Natural killer cell (primary cell): ENCODE measurements at regions not wholly inside any gene's neighbourhood (a gene's known extent, or its start where the extent isn't known, plus 50 kb on each side); places are given as distances from the start of the nearest gene placed in this dataset.

ENCODE experiments used
- ATAC-seq, 3 donors: fragments of 150-1000 bp in 2 of 3; fragments of 200-7000 bp in 1 of 3; cut with Tn5 transposase; 1 replicate in 1 of 3; 2 replicates in 2 of 3; pipeline ENCODE4 v1.10.0; 2021; ENCODE audit warnings: mild to moderate bottlenecking in 2 of 3, moderate library complexity in 2 of 3
- DNase-seq, 2 donors: peaks; one replicate each; pipeline versions ENCODE4 v3.0.0 to v3.0.0-alpha.2; 2013 to 2021; ENCODE audit warnings: mixed read lengths in 1 of 2
- H3K27ac ChIP-seq: one replicate; pipeline ENCODE4 v1.5.1; 2013; ENCODE audit warnings: mild to moderate bottlenecking, low read length
- H3K27me3 ChIP-seq: one replicate; pipeline ENCODE4 v1.6.1; 2013; ENCODE audit warnings: low read length; ENCODE audit not compliant: control insufficient read depth, insufficient read depth
- H3K36me3 ChIP-seq: one replicate; pipeline ENCODE4 v1.6.1; 2013; ENCODE audit warnings: low read length; ENCODE audit not compliant: control insufficient read depth, insufficient read depth
- H3K4me1 ChIP-seq: one replicate; pipeline ENCODE4 v1.6.1; 2013; ENCODE audit warnings: low read length; ENCODE audit not compliant: control insufficient read depth, insufficient read depth
- H3K4me3 ChIP-seq: one replicate; pipeline ENCODE4 v1.5.1; 2013; ENCODE audit warnings: low read length
- H3K9me3 ChIP-seq: one replicate; pipeline ENCODE4 v1.6.1; 2013; ENCODE audit warnings: low read length; ENCODE audit not compliant: control insufficient read depth, insufficient read depth
- H3K27ac Mint-ChIP-seq, 2 donors: one replicate each; pipeline ENCODE4 v1.8.0; 2022; ENCODE audit warnings: mild to moderate bottlenecking in 2 of 2, mixed read lengths in 2 of 2, moderate library complexity in 1 of 2
- H3K27me3 Mint-ChIP-seq, 2 donors: one replicate each; pipeline ENCODE4 v1.8.0; 2022; ENCODE audit warnings: low read depth in 2 of 2, mixed read lengths in 2 of 2
- H3K36me3 Mint-ChIP-seq: one replicate; pipeline ENCODE4 v1.8.0; 2022; ENCODE audit warnings: mixed read lengths
- H3K4me1 Mint-ChIP-seq, 2 donors: one replicate each; pipeline ENCODE4 v1.8.0; 2022; ENCODE audit warnings: mixed read lengths in 2 of 2
- H3K4me3 Mint-ChIP-seq: one replicate; pipeline ENCODE4 v1.8.0; 2022; ENCODE audit warnings: mild to moderate bottlenecking, moderate library complexity, mixed read lengths
- H3K9me3 Mint-ChIP-seq, 2 donors: one replicate each; pipeline ENCODE4 v1.8.0; 2022; ENCODE audit warnings: mixed read lengths in 2 of 2
- WGBS: methylation state at CpG from one replicate; pipeline ENCODE4 v1.1.7; 2013; ENCODE audit warnings: missing lambda C conversion rate; ENCODE audit not compliant: insufficient coverage; 5-methylcytosine and 5-hydroxymethylcytosine counted together
- intact Hi-C: fragments of 100-400 bp; cut with micrococcal nuclease; formaldehyde crosslinking; loops from one replicate; pipeline ENCODE4 v1.14.2; 2022
- TF ChIP-seq, protein P1 (sequence below): fragments of 200-600 bp; IDR thresholded peaks from one replicate; pipeline ENCODE4 v1.8.0; 2022; ENCODE audit warnings: antibody characterized with exemption

DNA sequence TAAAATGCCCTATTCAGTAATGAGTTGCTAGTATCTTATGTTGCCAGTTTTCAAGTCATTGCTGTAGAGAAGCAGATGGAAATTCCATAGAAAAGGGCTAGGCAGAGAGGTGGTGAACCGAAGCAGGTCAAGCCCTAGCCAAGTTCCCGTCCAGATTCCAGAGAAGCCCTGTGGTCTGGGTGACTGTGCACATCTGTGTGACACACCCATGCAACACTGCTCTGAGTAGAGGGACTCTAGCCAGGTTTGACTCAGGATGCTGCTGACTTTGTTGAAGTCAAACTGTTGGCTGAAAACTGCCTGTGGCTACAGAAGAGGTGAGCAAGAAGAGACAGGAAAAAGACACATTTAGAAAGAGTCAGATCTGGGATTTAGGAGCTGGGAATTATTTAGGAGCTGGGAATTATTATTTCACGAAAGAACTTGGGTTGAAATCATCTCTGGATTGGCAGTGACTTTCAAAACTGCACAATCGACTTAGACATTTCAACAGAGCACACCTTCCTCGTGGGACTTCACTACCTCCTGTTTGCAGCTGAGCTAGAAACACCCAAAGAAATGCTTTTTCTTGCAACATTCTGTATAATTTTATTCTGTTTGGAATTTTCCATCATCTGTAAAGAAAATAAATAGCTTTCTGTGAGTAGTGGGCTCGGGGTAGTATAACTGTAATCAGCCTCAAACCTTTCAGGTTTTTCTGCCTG is 149.1 kb upstream of the PRKCQ start:
- intact Hi-C loops = no loop called here
- Histone ChIP-seq H3K4me1 (no peaks in the 10 kb centered on the region), H3K9me3 (no peaks in the 10 kb centered on the region), H3K27me3 (peaks cover 10% of the 10 kb centered on the region), H3K27ac (no peak overlapping the region), H3K36me3 (no peaks in the 10 kb centered on the region), H3K4me3 (no peak overlapping the region)
- Mint-ChIP-seq H3K27me3 (peaks cover 59 to 76% of the 10 kb centered on the region in 2 donors), H3K9me3 (no peaks in the 10 kb centered on the region), H3K4me1 (no peaks in the 10 kb centered on the region), H3K27ac (no peak overlapping the region), H3K36me3 (no peaks in the 10 kb centered on the region), H3K4me3 (no peak overlapping the region)
- DNase-seq (no peak), ATAC-seq (no peak)
- 71% methylated on average over 6 of the region's 6 CpGs for WGBS
- TF ChIP-seq, protein P1, sequence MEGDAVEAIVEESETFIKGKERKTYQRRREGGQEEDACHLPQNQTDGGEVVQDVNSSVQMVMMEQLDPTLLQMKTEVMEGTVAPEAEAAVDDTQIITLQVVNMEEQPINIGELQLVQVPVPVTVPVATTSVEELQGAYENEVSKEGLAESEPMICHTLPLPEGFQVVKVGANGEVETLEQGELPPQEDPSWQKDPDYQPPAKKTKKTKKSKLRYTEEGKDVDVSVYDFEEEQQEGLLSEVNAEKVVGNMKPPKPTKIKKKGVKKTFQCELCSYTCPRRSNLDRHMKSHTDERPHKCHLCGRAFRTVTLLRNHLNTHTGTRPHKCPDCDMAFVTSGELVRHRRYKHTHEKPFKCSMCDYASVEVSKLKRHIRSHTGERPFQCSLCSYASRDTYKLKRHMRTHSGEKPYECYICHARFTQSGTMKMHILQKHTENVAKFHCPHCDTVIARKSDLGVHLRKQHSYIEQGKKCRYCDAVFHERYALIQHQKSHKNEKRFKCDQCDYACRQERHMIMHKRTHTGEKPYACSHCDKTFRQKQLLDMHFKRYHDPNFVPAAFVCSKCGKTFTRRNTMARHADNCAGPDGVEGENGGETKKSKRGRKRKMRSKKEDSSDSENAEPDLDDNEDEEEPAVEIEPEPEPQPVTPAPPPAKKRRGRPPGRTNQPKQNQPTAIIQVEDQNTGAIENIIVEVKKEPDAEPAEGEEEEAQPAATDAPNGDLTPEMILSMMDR = no peak

DNA sequence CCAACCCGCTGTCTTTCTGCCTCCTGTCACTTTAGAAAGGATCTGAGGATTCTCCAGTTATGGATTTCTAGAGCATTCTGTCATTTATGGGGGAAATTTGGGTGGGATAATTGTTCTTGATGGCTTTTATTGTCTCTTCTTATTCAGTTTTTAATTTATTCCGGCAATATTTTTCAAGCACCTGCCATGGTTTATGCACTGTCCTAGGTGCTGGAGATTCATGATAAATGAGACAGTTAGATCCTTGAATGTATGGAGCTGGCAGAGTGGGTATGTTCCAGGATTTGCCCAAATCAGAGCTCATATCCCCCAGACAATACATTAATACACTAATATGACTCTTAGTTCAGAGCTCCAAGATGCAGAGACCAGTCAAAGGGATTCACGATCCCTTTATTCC is 146.8 kb upstream of the PRKCQ start:
- no peaks in the 10 kb centered on the region for H3K9me3 ChIP-seq
- no peaks in the 10 kb centered on the region for H3K36me3 Mint-ChIP-seq
- peaks cover 54 to 74% of the 10 kb centered on the region in 2 donors for H3K27me3 Mint-ChIP-seq
- no peak overlapping the region for H3K27ac ChIP-seq
- no peaks in the 10 kb centered on the region for H3K4me1 Mint-ChIP-seq
- no peak overlapping the region for H3K4me3 Mint-ChIP-seq
- no peaks in the 10 kb centered on the region for H3K4me1 ChIP-seq
- TF ChIP-seq, protein P1 = no peak
- H3K4me3 ChIP-seq = no peak overlapping the region
- H3K27me3 ChIP-seq = peaks cover 10% of the 10 kb centered on the region
- no peaks in the 10 kb centered on the region for H3K9me3 Mint-ChIP-seq
- no peak overlapping the region for H3K27ac Mint-ChIP-seq
- no peak for ATAC-seq
- H3K36me3 ChIP-seq = no peaks in the 10 kb centered on the region
- DNase-seq = no peak
- intact Hi-C loops = no loop called here
- 88% methylated on average over 3 of the region's 3 CpGs for WGBS

DNA sequence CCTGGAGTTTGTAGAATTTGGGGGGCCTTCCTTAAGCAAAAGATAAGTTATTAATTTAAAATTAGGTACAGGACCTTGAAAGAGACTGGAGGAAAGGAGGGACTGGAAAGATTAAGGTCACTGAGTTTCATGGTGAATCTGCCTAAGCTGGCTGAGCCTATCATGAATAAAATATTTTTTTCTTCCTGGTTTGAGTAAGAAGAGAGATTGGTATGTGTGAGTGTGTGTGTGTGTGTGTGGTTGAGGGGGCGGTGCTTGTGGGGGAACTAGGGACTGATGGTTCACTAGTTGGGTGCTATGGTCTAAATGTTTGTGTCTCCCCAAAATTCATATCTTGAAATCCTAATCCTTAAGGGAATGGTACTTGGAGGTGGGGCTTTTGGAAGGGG is 142.5 kb upstream of the PRKCQ start:
- no peak overlapping the region for H3K27ac ChIP-seq
- intact Hi-C loops = no loop called here
- H3K9me3 ChIP-seq = no peaks in the 10 kb centered on the region
- no peak for DNase-seq
- H3K36me3 ChIP-seq = no peaks in the 10 kb centered on the region
- no peak for ATAC-seq
- Mint-ChIP-seq H3K27me3 (peaks cover 36 to 67% of the 10 kb centered on the region in 2 donors), H3K27ac (no peak overlapping the region), H3K4me1 (no peaks in the 10 kb centered on the region), H3K4me3 (no peak overlapping the region), H3K36me3 (no peaks in the 10 kb centered on the region), H3K9me3 (no peaks in the 10 kb centered on the region)
- H3K4me3 ChIP-seq = no peak overlapping the region
- WGBS = no CpG with 5 or more reads among the region's 1 CpG
- peaks cover 2% of the 10 kb centered on the region for H3K27me3 ChIP-seq
- TF ChIP-seq, protein P1 = no peak
- no peaks in the 10 kb centered on the region for H3K4me1 ChIP-seq

DNA sequence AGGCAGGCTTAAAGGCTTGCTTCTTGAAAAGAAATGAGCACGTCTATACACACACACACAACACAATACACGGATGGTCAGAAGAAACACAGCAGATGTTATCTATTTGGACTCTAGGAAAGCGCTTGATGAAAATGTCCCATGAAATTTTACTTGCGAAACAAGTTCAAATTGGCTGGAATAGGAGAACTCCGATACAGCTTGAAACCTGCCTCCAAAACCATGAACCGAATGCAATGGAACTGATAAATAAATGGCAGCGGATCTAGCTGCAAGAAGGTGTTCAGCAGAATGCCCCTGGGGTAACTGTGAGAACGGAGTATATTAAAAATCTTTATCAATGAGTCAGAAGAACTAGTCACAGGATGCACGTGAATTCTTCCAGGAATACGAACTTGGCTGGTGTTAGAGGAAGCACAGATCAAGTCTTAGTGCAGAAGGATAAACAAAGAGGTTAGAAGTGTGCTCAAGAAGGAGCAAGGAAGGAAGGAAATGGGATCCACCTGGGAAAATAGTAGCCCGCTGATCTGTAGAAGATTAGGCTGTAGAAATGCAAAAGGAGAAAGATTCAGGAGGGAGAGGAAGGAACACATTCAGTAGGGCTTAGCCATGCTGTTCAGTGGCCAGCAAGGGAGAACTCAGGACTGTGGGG is 142.0 kb upstream of the PRKCQ start:
- Mint-ChIP-seq H3K9me3 (no peaks in the 10 kb centered on the region), H3K36me3 (no peaks in the 10 kb centered on the region), H3K27ac (no peak overlapping the region), H3K4me3 (no peak overlapping the region), H3K4me1 (no peaks in the 10 kb centered on the region), H3K27me3 (peaks cover 33 to 62% of the 10 kb centered on the region in 2 donors)
- no peaks in the 10 kb centered on the region for H3K36me3 ChIP-seq
- no peak overlapping the region for H3K4me3 ChIP-seq
- no peaks in the 10 kb centered on the region for H3K4me1 ChIP-seq
- intact Hi-C loops = no loop called here
- ATAC-seq (no peak), DNase-seq (no peak)
- 83% methylated on average over 11 of the region's 11 CpGs for WGBS
- peaks cover 2% of the 10 kb centered on the region for H3K27me3 ChIP-seq
- H3K27ac ChIP-seq = no peak overlapping the region
- no peaks in the 10 kb centered on the region for H3K9me3 ChIP-seq
- TF ChIP-seq, protein P1 = no peak
